GM23248 (cell line): ENCODE measurements at regions not wholly inside any gene's neighbourhood (a gene's known extent, or its start where the extent isn't known, plus 50 kb on each side); places are given as distances from the start of the nearest gene placed in this dataset.

Source experiments
- EZH2 ChIP-seq: fragments of 200-600 bp; sonication (generic); IDR thresholded peaks from 2 replicates; pipeline ENCODE4 v1.6.1; 2018; ENCODE audit warnings: antibody characterized with exemption, mild to moderate bottlenecking; ENCODE audit not compliant: insufficient read depth, poor library complexity, severe bottlenecking
- EZH2phosphoT487 ChIP-seq: fragments of 200-600 bp; sonication (generic); IDR thresholded peaks from 2 replicates; pipeline ENCODE4 v1.6.1; 2018; ENCODE audit warnings: antibody characterized with exemption, moderate library complexity, mild to moderate bottlenecking, low read depth; ENCODE audit not compliant: insufficient read depth

DNA sequence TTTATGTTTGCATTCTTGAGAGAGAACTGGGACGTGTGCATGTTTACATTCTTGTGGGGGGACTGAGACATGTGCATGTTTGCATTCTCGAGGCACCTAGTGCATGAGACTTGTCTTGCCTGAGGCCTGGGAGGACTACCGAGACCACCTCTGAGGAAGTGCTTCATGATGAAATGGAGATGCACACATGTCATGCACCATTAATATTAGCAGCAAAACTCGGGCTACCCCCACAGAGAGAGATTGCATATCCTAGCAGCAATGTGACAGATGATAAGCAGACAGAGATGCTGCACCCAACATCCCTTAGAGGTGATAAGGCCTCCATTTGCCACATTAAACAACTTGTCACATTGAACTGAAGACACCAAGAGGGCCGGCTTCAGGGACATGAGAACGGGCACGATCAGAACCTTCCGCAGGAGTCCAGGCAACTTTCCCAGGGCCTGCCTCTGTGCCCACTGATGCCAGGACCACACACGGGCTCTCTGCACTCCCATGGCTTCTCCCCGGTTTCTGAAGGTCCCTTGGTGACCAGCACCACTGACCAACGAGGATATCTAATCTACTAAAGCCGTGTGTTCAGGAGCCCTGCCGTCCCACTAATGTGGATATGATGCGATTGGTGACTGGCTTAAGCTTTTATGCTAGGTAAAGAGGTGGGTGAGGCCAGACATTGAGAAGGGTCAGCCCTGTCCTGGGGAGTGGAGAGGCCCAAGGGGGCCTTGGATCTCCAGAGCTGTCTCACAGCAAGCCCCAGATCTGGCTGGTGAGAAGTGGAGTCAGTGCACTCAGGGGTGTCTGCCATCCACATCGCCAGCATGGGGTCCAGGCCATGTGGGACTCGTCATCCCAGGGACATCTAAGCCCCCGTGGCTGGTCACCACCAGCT lies 208.3 kb downstream of the NDUFA10 start:
- no peak for TF ChIP-seq EZH2
- no peak for TF ChIP-seq EZH2phosphoT487
